GM19240 (cell line): ENCODE measurements at regions not wholly inside any gene's neighbourhood (a gene's known extent, or its start where the extent isn't known, plus 50 kb on each side); places are given as distances from the start of the nearest gene placed in this dataset.
"Not testable (repeated sequence)": the region's sequence is repeated elsewhere in the genome, so short reads cannot be mapped to it uniquely, and the experiment has no call there.

ENCODE experiments used
- DNase-seq: peaks from one replicate; pipeline ENCODE4 v3.0.0; 2011; ENCODE audit warnings: low spot score; ENCODE audit not compliant: insufficient read length

GRCh38 chr11:71333473-71333872 lies 81.1 kb upstream of the SHANK2 start:
- DNase-seq: no peak

- DNase-seq: no peak
Observed at GRCh38 chr11:71332447-71332846, 80.1 kb upstream of the SHANK2 start.

GRCh38 chr11:71332046-71332445 lies 79.7 kb upstream of the SHANK2 start:
- DNase-seq: no peak

- no peak for DNase-seq
Observed at GRCh38 chr11:71331631-71332030, 79.3 kb upstream of the SHANK2 start.

- DNase-seq: no peak
Observed at GRCh38 chr11:71330996-71331395, 78.6 kb upstream of the SHANK2 start.

- DNase-seq: no peak
Observed at GRCh38 chr11:71330349-71330748, 78.0 kb upstream of the SHANK2 start.

- DNase-seq: no peak
Observed at GRCh38 chr11:71329786-71330185, 77.4 kb upstream of the SHANK2 start.

GRCh38 chr11:71329165-71329510 lies 76.8 kb upstream of the SHANK2 start:
- no peak for DNase-seq

- no peak for DNase-seq
Observed at GRCh38 chr11:71327156-71328085, 75.0 kb upstream of the SHANK2 start.

- no peak for DNase-seq
Observed at GRCh38 chr11:71326328-71326940, 74.1 kb upstream of the SHANK2 start.

- no peak for DNase-seq
Observed at GRCh38 chr11:71325418-71326327, 73.3 kb upstream of the SHANK2 start.

GRCh38 chr11:71324788-71325417 lies 72.5 kb upstream of the SHANK2 start:
- DNase-seq: no peak

- DNase-seq: no peak
Observed at GRCh38 chr11:71323876-71324526, 71.6 kb upstream of the SHANK2 start.

GRCh38 chr11:71322861-71323582 lies 70.6 kb upstream of the SHANK2 start:
- DNase-seq: no peak

- DNase-seq: no peak
Observed at GRCh38 chr11:71322192-71322735, 69.9 kb upstream of the SHANK2 start.

GRCh38 chr11:71321433-71322191 lies 69.2 kb upstream of the SHANK2 start:
- DNase-seq: no peak

GRCh38 chr11:71316701-71317100 lies 64.3 kb upstream of the SHANK2 start:
- no peak for DNase-seq

- not testable (repeated sequence) for DNase-seq
Observed at GRCh38 chr11:71312616-71313015, 60.2 kb upstream of the SHANK2 start.

GRCh38 chr11:71311928-71312510 lies 59.6 kb upstream of the SHANK2 start:
- DNase-seq: no peak
